Stimulated activated naive CD4-positive, alpha-beta T cell (primary cell): ENCODE measurements at regions not wholly inside any gene's neighbourhood (a gene's known extent, or its start where the extent isn't known, plus 50 kb on each side); places are given as distances from the start of the nearest gene placed in this dataset.
"Not testable (repeated sequence)": the region's sequence is repeated elsewhere in the genome, so short reads cannot be mapped to it uniquely, and the experiment has no call there.

ENCODE experiments used
- DNase-seq, 6 experiments: peaks; one replicate each; lab custom pipeline; 2025; lab: John Stamatoyannopoulos, UW

DNA sequence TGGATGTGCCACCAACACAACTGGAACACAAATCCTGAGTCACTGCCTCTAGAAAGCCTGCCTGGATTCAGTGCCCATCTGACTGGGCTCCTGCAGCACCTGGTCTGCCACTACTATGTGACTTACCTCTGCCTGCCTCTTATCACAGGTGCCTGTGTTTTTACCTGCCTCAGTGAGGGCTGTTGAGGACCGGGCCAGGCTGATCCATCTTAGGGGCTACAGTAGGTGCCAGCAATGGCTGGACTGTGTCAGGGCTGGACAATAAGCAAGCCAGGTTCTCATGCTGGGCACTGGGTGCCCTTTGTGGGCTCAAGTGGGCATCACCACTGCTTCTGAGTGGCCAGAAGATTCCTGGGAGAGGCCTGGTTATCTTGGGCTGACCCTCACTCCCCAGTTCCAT, 948.6 kb upstream of the TPTE start:
- not testable (repeated sequence) for DNase-seq

DNA sequence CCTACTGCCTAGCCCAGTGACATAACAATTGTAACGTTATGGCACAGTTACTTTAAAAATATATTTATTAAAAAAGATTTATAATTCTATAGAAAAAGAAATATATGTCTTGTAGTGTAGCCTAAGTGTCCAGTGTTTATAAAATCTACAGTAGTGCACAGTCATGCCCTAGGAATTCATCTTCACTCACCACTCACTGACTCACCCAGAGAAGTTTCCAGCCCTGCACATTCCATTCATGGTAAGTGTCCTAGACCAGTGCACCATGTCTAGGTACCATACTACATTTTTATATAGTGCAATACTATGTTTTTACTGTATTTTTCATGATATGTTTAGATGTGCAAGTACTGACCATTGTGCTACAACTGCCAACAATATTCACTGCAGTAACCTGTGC, 947.9 kb upstream of the TPTE start:
- DNase-seq: not testable (repeated sequence)

DNA sequence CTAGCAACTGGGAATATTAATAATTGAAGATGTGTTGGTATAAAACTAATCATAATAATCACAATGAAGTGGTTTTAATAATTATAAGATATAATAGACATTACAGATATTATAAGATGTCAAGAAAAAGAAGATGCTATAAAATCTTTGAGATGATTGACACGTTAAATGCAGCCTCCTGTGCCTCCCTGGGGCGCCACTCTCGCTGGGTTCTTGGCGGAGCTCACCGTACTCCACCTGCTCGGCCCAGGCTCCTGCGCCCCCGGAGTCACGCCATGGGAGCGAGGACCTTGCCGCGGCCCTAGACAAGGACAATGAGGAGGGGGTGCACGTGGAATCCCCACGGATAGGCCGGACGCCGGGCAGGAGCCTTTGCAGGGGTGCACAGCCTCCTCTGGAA, 942.1 kb upstream of the TPTE start:
- DNase-seq: not testable (repeated sequence)

DNA sequence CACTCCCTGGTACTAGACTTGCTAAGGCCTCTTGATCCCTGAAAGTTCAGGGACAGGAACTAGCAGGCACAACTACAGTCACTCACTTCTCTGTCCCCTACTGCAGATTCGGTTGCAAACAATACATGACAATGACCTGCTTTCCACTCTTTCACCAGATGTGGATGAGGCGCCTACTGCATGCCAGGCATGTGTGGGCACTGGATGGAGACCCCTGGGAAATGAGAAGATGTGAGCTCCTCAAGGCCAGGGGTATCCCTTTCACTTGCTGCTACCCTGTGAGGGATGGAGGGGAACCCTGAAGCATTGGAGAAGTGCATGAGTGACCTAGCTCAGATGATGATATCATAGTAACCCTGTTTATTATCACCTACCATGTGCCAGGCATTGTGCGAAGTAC, 933.4 kb upstream of the TPTE start:
- not testable (repeated sequence) for DNase-seq

DNA sequence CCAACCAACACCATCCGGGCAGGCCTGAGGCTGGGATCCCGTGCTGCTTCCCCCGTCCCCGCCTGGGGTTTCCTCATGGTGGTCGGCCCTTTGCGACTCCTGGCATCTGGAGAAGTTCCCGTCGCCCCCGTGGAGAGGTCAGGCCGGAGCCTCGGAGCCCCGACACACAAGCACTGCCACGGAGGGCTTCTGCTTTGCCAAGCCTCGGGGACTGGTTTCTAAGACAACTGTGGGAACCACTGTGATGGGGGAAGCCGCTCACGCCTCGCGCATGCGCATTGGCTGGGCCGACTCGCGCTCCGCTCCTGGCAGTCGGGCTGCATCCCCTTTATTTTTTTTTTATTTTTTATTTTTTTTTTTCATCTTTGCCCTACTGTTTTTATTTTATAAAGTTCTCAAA, 928.8 kb upstream of the TPTE start:
- DNase-seq: not testable (repeated sequence)

DNA sequence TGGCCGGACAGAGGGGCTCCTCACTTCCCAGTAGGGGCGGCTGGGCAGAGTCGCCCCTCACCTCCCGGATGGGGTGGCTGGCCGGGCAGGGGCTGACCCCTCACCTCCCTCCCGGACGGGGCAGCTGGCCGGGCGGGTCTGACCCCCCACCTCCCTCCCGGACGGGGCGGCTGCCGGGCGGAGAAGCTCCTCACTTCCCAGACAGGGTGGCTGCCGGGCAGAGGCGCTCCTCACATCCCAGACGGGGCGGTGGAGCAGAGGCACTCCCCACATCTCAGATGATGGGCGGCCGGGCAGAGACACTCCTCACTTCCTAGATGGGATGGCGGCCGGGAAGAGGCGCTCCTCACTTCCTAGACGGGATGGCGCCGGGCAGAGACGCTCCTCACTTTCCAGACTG, 927.7 kb upstream of the TPTE start:
- not testable (repeated sequence) for DNase-seq

DNA sequence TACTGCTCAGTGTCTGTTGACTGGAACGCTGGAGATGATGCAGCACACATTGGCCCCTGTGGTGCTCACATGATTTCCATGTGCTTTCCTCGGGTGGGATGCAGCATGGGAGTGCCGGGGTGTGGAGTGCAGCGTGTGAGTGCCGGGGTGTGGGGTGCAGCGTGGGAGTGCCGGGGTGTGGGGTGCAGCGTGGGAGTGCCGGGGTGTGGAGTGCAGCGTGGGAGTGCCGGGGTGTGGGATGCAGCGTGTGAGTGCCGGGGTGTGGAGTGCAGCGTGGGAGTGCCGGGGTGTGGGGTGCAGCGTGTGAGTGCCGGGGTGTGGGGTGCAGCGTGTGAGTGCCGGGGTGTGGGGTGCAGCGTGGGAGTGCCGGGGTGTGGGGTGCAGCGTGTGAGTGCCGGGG, 907.4 kb upstream of the TPTE start:
- not testable (repeated sequence) for DNase-seq

DNA sequence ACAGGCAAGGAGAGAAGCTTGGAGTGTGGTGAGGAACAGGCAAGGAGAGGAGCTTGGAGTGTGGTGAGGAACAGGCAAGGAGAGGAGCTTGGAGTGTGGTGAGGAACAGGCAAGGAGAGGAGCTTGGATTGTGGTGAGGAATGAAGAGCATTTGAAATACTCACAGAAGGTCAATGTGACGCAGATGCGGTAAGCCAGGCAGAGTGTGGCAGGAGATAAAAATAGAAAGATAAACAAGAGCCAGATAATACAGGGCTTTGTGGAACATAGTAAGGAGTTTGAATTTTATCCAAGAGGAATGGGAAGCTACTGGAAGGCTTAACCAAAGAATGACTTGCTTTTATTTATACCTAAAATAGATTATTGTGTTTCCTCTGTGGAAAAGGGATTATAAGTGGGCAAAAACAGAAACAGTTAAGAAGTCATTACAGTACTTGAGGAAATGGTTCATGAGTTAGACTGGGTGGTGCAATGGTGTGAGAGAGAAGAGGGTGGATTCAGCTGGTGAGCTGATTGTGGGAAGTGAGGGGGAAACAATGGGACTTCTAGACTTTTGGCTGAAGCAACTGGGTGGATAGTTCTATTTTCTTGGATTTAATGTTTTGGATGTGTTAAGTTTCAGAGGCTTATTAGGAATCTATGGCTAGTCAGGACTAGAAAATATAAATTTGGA, 900.1 kb upstream of the TPTE start:
- DNase-seq: not testable (repeated sequence)

DNA sequence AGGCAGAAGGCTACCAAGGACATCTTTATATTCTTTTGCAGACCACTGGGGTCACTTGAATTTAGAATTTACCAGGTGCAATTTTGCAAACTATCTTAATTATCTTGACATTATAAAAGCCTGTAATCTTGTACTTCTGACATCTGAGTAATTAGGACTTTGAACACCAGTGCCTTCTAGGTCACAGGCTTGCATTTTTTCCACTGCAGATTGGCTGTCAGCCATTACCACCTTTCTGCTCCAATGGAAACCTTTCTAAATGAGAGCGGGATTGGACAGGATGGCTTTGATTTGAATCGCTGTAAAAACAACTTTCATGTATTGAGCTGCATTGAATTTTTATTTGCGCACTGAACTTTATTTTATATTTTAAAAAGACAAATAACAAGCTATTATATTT, 893.3 kb upstream of the TPTE start:
- DNase-seq: not testable (repeated sequence)

DNA sequence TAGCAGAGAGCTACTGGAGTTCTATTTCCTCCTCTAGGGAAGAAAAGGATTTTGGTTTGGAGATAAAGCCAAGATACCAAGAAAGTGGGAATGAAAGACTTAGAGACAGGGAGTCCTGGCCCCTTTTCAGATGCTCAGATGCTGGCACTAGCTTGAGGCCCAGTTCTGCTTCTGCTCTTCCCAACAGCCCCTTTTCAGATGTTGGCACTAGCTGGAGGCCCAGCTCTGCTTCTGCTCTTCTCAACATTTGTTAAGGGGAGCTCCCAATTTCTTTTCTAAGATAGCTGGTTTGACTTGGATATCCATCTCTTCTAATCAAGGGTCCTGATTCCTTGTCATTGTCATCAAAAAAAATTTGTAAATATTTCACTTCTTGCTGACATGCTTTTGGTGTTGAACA, 874.0 kb upstream of the TPTE start:
- DNase-seq: not testable (repeated sequence)

DNA sequence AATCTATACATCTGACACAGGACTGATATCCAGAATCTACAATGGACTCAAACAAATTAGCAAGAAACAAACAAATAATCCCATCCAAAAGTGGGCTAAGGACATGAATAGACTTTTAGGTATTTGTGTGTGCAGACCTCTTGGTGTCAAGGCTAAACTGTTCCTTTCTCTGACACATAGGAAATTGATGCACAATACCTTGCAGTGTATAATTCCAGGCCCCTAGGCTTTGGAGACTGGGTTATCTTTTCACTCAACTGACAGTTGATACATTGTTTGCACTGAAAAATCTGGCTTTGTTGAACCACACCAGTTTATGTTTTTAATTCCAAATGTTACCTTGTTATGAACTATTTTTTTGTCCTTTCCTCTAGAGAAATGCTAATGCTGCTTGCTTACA, 873.1 kb upstream of the TPTE start:
- DNase-seq: not testable (repeated sequence)

DNA sequence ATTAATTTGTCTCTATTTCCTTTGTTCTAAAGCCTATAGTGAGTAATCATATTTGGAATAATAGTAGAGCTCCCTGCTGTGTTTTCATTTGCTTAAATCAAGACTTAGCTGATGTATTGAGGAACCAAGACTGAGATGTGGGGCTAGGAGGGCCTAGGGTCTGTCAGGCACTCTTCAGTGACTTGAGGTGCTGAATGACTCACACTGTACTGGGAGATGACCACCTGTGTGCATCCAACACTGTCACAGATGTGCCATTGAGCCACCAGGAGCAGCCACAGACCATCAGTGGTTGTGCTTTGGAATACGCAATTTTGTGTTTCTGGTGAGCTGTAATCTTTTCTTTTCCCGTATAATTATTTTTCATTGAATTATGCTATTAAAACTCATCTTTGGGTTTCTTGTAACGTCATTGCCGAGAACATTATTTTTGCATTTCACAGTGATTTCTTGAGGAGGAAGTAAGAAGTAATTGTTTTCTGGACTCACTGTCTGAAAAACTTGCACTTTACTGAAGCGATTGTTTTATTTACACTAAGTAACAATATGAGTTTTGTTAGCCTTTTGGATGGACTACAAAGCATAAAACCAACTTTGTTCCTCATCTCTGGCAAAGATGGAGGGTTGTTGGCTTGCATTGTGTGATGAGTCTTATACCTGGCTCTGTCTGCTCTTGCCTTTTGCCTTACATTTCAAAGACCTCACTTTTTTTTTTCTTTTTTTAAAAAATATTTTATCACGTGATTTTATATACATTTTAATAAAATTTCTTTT, 872.2 kb upstream of the TPTE start:
- not testable (repeated sequence) for DNase-seq

DNA sequence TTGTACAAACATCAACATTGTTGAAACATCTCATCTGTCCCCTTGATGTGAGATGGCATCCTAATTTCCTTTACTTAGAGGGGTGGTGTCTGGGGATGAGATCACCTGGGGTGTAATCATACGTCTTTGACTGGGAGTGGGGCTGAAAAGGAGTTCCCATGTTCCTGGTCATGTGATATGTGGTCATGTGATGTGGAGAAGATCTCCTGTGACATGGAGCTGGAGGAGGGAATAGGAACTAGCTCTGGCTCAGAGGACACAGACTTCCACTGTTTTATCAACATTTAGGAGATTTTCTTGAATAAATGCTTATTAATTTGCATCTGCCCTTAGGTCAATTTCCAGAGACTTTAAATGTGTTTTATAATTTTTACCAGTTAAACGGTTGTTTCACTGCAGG, 868.6 kb upstream of the TPTE start:
- not testable (repeated sequence) for DNase-seq

DNA sequence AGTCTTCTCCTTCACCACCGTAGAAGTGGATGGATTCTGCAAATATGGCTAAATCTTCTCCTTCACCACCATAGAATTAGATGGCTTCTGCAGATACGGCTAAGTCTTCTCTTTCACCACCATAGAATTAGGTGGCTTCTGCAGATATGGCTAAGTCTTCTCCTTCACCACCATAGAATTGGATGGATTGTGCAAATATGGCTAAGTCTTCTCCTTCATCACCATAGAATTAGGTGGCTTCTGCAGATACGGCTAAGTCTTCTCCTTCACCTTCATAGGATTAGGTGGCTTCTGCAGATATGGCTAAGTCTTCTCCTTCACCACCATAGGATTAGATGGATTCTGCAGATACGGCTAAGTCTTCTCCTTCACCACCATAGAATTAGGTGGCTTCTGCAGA, 866.2 kb upstream of the TPTE start:
- not testable (repeated sequence) for DNase-seq

DNA sequence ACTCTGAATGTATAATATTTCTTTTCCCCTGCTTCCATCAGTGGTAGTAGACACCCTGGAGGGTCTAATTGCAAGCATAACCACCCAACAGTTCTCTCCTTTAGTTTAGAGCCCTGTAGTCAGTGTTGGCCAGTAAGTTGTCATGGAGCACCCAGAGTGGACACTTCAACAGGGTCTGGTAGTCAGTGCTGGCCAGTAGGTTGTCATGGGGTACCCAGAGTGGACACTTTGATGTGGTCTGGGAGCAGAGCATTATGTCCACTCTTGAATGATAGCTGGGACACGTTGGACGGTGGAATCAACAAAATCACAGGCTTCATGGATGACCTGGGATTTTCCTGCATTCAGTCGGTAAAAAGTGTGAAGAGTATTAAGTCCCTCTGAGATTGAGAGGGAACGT, 864.9 kb upstream of the TPTE start:
- DNase-seq: not testable (repeated sequence)

DNA sequence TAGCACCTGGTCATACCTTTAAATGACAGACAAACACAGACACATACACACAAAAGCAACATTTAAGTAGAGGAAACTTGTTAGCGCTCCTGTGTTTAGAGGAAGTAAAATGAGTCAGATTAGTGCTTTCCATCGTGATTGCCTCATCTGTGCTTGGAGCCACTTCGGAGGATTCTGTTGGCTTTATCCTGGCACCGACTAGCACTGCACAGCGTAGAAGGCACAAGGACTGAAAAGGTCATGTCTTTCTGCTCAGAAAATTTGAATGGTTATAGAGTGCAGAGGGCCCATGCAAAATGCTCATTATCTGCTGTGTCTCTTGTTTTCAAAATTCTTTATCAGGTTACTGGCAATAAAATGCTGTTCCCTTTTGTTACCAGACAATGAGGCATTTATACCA, 863.6 kb upstream of the TPTE start:
- DNase-seq: not testable (repeated sequence)

DNA sequence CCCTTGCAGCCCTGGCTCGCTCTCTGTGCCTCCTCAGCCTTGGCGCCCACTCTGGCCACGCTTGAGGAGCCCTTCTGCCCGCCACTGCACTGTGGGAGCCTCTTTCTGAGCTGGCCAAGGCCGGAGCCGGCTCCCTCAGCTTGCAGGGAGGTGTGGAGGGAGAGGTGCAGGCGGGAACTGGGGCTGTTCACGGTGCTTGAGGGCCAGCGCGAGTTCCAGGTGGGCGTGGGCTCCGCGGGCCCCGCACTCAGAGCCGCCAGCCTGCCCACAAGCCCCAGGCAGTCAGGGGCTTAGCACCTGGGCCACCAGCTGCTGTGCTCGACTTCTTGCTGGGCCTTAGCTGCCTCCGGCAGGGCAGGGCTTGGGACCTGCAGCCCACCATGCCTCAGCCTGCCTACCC, 861.5 kb upstream of the TPTE start:
- DNase-seq: not testable (repeated sequence)

DNA sequence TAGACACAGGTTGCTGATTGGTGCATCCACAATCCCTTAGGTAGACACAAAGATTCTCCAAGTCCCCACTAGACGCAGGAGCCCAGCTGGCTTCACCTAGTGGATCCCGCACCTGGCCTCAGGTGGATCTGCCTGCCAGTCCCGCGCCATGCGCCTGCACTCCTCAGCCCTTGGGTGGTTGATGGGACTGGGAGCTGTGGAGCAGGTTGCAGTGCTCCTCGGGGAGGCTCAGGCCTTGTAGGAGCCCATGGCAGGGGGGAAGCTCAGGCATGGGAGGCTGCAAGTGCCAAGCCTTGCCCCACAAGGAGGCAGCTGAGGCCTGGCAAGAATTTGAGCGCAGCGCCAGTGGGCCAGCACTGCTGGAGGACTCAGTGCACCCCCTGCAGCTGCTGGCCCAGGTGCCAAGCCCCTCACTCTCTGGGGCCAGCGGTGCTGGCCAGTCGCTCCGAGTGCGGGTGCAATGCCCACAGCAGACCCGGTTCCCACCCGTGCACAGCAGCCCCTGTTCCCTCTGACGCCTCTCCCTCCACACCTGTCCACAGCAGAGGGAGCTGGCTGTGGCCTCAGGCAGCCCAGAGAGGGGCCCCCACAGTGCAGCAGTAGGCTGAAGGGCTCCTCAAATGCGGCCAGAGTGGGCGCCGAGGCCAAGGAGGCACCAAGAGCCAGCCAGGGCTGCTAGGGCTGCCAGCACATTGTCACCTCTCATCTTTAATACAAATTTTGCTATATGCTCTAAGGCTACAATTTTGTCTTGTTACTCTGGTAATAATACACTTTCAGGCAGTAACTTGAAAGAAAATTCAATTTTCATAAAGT, 857.3 kb upstream of the TPTE start:
- DNase-seq: not testable (repeated sequence)

DNA sequence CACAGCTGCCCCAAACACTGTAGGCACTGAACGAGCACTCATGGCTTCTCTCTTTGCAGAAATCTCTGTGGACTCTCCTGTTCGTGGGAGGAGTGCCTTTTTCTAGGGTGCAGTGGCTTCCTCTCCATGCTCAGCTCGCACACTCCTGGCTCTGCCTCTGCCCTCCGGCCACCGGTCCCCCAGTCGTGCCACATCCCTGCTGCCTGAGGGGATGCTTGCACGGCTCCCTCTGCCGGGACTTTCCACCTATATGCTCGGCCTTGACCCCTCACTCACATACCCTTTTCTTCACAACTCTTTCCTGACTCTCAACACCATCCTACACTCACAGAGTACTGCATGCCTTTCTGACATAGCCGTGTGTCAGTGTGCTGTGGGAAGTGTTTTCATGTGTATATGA, 845.6 kb upstream of the TPTE start:
- not testable (repeated sequence) for DNase-seq

DNA sequence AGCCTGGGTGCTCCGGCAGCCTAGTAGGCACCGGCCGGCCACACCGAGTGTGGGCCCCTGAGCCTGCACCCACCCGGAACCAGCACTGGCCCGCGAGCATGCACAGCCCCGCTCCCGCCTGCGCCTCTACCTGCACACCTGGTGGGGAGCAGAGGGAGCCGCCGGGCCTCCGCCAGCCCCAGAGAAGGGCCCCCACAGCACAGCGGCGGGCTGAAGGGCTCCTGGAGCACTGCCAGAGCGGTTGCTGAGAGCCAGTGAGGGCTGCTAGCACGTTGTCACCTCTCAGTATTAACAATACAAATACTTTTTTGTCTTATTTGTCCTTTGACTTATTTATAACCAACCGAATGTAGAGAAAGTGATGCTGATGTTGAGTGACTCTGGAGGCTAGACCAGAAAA, 842.4 kb upstream of the TPTE start:
- not testable (repeated sequence) for DNase-seq

DNA sequence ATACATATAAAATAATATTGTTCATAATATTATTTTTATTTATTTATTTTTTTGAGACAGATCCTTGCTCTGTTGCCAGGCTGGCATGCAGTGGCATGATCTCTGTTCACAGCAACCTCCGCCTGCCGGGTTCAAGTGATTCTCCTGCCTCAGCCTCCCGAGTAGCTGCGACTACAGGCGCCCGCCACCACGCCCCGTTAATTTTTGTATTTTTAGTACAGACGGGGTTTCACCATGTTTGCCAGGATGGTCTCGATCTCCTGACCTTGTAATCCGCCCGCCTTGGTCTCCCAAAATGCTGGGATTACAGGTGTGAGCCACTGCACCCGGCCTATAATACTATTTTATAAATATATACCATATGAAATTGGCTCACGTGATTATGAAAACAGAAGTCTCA, 832.4 kb upstream of the TPTE start:
- DNase-seq: not testable (repeated sequence)

DNA sequence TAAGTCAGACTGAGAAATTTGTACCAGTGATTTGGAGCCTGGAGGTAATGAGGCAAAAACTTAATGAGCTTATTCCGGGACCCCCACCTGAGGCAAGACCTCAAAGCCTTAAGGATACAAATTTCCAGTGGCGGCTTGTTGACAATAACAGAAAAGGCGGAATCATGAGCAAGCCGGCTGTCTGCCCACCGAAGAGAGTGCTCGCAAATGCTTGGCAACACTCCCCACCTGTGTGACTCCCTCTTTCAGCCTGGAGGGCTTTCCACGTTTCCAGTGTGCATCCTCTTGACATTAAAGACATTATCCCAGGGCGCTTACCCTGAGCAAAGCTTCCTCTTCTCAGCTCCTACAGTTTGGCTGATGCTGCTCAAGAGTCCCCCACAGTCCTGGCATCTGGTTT, 830.4 kb upstream of the TPTE start:
- DNase-seq: not testable (repeated sequence)

DNA sequence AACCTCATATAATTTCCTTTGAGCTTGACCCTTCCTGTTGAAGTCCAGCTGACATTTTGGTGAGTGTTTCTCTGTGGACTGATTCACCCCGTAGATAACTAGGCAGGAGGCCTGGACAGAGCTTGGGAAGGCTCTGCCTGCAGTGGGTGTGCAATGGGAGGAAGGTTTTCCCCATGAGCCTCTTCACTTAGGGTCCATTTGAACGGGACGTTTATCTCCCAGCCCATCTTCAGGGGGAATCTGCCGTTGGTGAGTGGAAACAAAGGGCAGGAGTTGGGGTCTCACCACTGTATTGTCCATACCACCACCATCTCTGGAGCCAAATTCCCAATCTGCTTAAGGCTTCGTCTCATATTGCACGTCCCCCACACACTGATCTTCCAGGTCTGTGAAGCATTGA, 825.6 kb upstream of the TPTE start:
- DNase-seq: not testable (repeated sequence)
